ENCODE measurements at regions not wholly inside any gene's neighbourhood (a gene's known extent, or its start where the extent isn't known, plus 50 kb on each side); places are given as distances from the start of the nearest gene placed in this dataset.

DNA sequence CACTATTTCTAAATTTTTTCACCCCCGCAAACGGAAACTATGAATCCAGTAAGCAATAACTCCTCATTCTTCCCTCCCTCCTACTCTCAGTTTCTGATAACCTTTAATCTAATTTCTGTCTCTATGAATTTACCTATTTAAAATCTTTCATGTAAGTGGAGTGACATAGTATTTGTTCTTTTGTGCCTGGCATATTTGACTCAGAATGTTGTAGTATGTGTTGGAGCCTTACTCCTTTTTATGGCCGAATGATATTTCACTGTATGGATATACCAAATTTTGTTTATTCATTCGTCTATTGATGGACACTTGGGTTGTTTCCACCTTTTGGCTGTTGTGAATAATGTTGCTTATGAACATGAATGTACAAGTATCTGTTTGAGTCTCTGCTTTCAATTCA lies 61.1 kb upstream of the C1GALT1C1 start:
- no peak overlapping the region for H3K4me3 Mint-ChIP-seq
- peaks cover 3% of the 10 kb centered on the region for H3K27me3 Mint-ChIP-seq (ENCODE audit: low read depth, poor library complexity)
- DNase-seq, result no peak
- TF ChIP-seq, protein P1, sequence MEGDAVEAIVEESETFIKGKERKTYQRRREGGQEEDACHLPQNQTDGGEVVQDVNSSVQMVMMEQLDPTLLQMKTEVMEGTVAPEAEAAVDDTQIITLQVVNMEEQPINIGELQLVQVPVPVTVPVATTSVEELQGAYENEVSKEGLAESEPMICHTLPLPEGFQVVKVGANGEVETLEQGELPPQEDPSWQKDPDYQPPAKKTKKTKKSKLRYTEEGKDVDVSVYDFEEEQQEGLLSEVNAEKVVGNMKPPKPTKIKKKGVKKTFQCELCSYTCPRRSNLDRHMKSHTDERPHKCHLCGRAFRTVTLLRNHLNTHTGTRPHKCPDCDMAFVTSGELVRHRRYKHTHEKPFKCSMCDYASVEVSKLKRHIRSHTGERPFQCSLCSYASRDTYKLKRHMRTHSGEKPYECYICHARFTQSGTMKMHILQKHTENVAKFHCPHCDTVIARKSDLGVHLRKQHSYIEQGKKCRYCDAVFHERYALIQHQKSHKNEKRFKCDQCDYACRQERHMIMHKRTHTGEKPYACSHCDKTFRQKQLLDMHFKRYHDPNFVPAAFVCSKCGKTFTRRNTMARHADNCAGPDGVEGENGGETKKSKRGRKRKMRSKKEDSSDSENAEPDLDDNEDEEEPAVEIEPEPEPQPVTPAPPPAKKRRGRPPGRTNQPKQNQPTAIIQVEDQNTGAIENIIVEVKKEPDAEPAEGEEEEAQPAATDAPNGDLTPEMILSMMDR (IDR thresholded peaks at IDR 0.05), result no peak
- no peaks in the 10 kb centered on the region for H3K4me1 Mint-ChIP-seq
- H3K36me3 Mint-ChIP-seq (ENCODE audit: low read depth), result no peaks in the 10 kb centered on the region
- no peak overlapping the region for H3K27ac Mint-ChIP-seq
- H3K9me3 Mint-ChIP-seq, result peaks cover 34% of the 10 kb centered on the region

- TF ChIP-seq, protein P1 (IDR thresholded peaks at IDR 0.05), result no peak
- H3K27ac Mint-ChIP-seq, result no peak overlapping the region
- H3K9me3 Mint-ChIP-seq, result peaks cover 34% of the 10 kb centered on the region
- H3K4me1 Mint-ChIP-seq, result no peaks in the 10 kb centered on the region
- peaks cover 3% of the 10 kb centered on the region for H3K27me3 Mint-ChIP-seq (ENCODE audit: low read depth, poor library complexity)
- H3K36me3 Mint-ChIP-seq (ENCODE audit: low read depth), result no peaks in the 10 kb centered on the region
- H3K4me3 Mint-ChIP-seq, result no peak overlapping the region
- DNase-seq, result no peak
Measured at GRCh38 chrX:120690344-120690743, 60.5 kb upstream of the C1GALT1C1 start.

- Mint-ChIP-seq H3K36me3 (ENCODE audit: low read depth) (no peaks in the 10 kb centered on the region), H3K27ac (no peak overlapping the region), H3K4me3 (no peak overlapping the region), H3K4me1 (no peaks in the 10 kb centered on the region), H3K27me3 (ENCODE audit: low read depth, poor library complexity) (no peaks in the 10 kb centered on the region), H3K9me3 (peaks cover 47% of the 10 kb centered on the region)
- no peak for DNase-seq
- TF ChIP-seq, protein P1 (IDR thresholded peaks at IDR 0.05), result no peak
Measured at GRCh38 chrX:120680090-120680489, 50.2 kb upstream of the C1GALT1C1 start.

All from nephron progenitor cell (in vitro differentiated cells).